ENCODE measurements at regions not wholly inside any gene's neighbourhood (a gene's known extent, or its start where the extent isn't known, plus 50 kb on each side); places are given as distances from the start of the nearest gene placed in this dataset.
"Not testable (repeated sequence)": the region's sequence is repeated elsewhere in the genome, so short reads cannot be mapped to it uniquely, and the experiment has no call there.

GRCh38 chr2:82954868-82955267 lies 1504.2 kb downstream of the SUCLG1 start:
- DNase-seq (ENCODE audit: low spot score) = no peak
- TF ChIP-seq CTCF (IDR thresholded peaks at IDR 0.05) = no peak
- Histone ChIP-seq H3K27ac (no peak overlapping the region), H3K4me3 (no peak overlapping the region)

- H3K27ac ChIP-seq = no peak overlapping the region
- no peak for TF ChIP-seq CTCF (IDR thresholded peaks at IDR 0.05)
- H3K4me3 ChIP-seq = no peak overlapping the region
- no peak for DNase-seq (ENCODE audit: low spot score)
Measured at GRCh38 chr2:82939211-82939610, 1519.9 kb downstream of the SUCLG1 start.

- not testable (repeated sequence) for DNase-seq (ENCODE audit: low spot score); H3K4me3 ChIP-seq; H3K27ac ChIP-seq
Measured at GRCh38 chr2:82938321-82938845, 1520.7 kb downstream of the SUCLG1 start.

- no peak for DNase-seq (ENCODE audit: low spot score)
- Histone ChIP-seq H3K4me3 (no peak overlapping the region), H3K27ac (no peak overlapping the region)
- TF ChIP-seq CTCF (IDR thresholded peaks at IDR 0.05) = no peak
Measured at GRCh38 chr2:82913566-82913965, 1545.5 kb downstream of the SUCLG1 start.

- TF ChIP-seq CTCF (IDR thresholded peaks at IDR 0.05) = no peak
- Histone ChIP-seq H3K4me3 (no peak overlapping the region), H3K27ac (no peak overlapping the region)
- no peak for DNase-seq (ENCODE audit: low spot score)
Measured at GRCh38 chr2:82896117-82896516, 1563.0 kb downstream of the SUCLG1 start.

- H3K4me3 ChIP-seq = no peak overlapping the region
- TF ChIP-seq CTCF (IDR thresholded peaks at IDR 0.05) = no peak
- no peak overlapping the region for H3K27ac ChIP-seq
- DNase-seq (ENCODE audit: low spot score) = no peak
Measured at GRCh38 chr2:82893190-82893589, 1565.9 kb downstream of the SUCLG1 start.

GRCh38 chr2:82879803-82880202 lies 1579.3 kb downstream of the SUCLG1 start:
- DNase-seq (ENCODE audit: low spot score) = no peak
- TF ChIP-seq CTCF (IDR thresholded peaks at IDR 0.05) = no peak
- H3K27ac ChIP-seq = no peak overlapping the region
- no peak overlapping the region for H3K4me3 ChIP-seq

- no peak for TF ChIP-seq CTCF (IDR thresholded peaks at IDR 0.05)
- no peak overlapping the region for H3K27ac ChIP-seq
- no peak for DNase-seq (ENCODE audit: low spot score)
- H3K4me3 ChIP-seq = no peak overlapping the region
Measured at GRCh38 chr2:82875858-82876257, 1583.2 kb downstream of the SUCLG1 start.

All from coronary artery (tissue), 2 donors.